Naive thymus-derived CD8-positive, alpha-beta T cell (primary cell): ENCODE measurements at regions not wholly inside any gene's neighbourhood (a gene's known extent, or its start where the extent isn't known, plus 50 kb on each side); places are given as distances from the start of the nearest gene placed in this dataset.

Source experiments
- ATAC-seq, 2 donors: fragments of 150-1000 bp; cut with Tn5 transposase in 1 of 2; sonication (Bioruptor Pico), chemical (Tn5 transposase) in 1 of 2; 1 replicate in 1 of 2; 2 replicates in 1 of 2; pipeline ENCODE4 v1.10.0; 2021; ENCODE audit warnings: mild to moderate bottlenecking in 2 of 2, moderate library complexity in 2 of 2
- POLR2A ChIA-PET: fragments of 350-600 bp; sonication (Branson Sonifier 250); formaldehyde crosslinking; loops from one replicate; lab custom pipeline; 2021; ENCODE audit warnings: antibody characterized with exemption; lab: Charles Lee
- DNase-seq, 10 donors: peaks; one replicate each; pipeline versions ENCODE4 v3.0.0 to v3.0.0-alpha.2; 2020 to 2022
- H3K27ac Mint-ChIP-seq, 10 donors: one replicate each; pipeline ENCODE4 v1.8.0; 2020 to 2022; ENCODE audit warnings: mild to moderate bottlenecking in 10 of 10, mixed read lengths in 10 of 10, moderate library complexity in 4 of 10, inconsistent platforms in 1 of 10
- H3K27me3 Mint-ChIP-seq, 5 donors: one replicate each; pipeline ENCODE4 v1.8.0; 2021 to 2022; ENCODE audit warnings: mixed read lengths in 5 of 5
- H3K36me3 Mint-ChIP-seq, 3 donors: one replicate each; pipeline ENCODE4 v1.8.0; 2020 to 2022; ENCODE audit warnings: mixed read lengths in 3 of 3, mild to moderate bottlenecking in 2 of 3, inconsistent platforms in 1 of 3
- H3K4me1 Mint-ChIP-seq, 4 donors: one replicate each; pipeline ENCODE4 v1.8.0; 2021 to 2022; ENCODE audit warnings: mixed read lengths in 4 of 4
- H3K4me3 Mint-ChIP-seq, 10 donors: one replicate each; pipeline ENCODE4 v1.8.0; 2020 to 2022; ENCODE audit warnings: mild to moderate bottlenecking in 10 of 10, mixed read lengths in 10 of 10, moderate library complexity in 6 of 10, inconsistent platforms in 1 of 10
- H3K9me3 Mint-ChIP-seq, 9 donors: one replicate each; pipeline ENCODE4 v1.8.0; 2020 to 2022; ENCODE audit warnings: mixed read lengths in 9 of 9, mild to moderate bottlenecking in 3 of 9, inconsistent platforms in 1 of 9, moderate library complexity in 1 of 9

GRCh38 chr9:88216126-88216995 is 78.1 kb upstream of the SPATA31C2 start:
- peaks cover 3 to 37% (median 16%) of the 10 kb centered on the region in 5 donors for H3K27me3 Mint-ChIP-seq
- H3K27ac Mint-ChIP-seq: no peak overlapping the region
- H3K36me3 Mint-ChIP-seq: peaks cover 0 to 12% (median 0%) of the 10 kb centered on the region in 3 donors
- no peak for DNase-seq
- no peaks in the 10 kb centered on the region for H3K4me1 Mint-ChIP-seq
- POLR2A ChIA-PET: no interaction called here
- no peak overlapping the region for H3K4me3 Mint-ChIP-seq
- no peak for ATAC-seq
- peaks cover 0 to 27% (median 10%) of the 10 kb centered on the region in 9 donors for H3K9me3 Mint-ChIP-seq

DNA sequence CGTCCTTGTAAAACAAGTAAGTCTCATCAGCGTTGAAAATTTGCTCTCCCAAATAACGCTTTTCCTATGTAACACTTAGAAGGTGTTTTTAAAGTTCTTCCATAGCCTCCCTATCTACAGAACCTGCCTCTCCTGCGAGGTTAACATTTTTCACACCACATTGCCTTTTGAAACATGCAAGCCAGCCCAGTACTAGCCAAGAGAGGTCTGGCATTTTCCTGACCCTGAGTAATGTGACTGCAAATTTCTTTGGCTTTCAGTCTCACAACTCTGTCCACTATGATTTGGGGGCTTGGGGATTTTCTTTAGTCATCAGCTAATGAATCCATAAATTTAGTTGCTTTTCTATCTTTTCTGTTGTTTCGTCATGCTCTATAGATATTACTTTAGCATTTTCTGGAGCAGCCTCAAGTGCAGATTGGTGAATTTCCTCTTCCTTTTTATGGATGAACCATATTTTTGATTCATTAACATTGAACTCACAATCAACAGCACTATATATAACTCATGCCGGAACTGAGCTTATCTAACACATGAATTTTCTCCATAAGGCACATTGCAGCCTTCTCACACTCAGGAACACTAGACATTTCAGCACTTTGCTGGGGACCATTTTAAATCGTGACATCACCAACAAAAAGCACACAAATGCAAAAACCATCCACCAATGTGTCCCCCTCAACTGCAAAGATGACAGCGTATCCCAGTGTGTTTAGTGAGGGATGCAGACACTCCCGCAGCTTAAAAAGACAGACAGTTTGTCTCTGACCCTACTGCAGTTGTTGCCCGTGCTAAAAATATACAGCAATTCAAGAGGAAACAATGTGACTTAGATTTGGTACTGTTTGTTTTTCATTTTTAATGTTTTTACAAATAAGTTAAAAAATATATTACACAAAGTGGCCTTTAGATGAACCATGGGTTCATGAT is 77.2 kb upstream of the SPATA31C2 start:
- H3K27ac Mint-ChIP-seq: no peak overlapping the region
- POLR2A ChIA-PET: no interaction called here
- no peak overlapping the region for H3K4me3 Mint-ChIP-seq
- peaks cover 0 to 27% (median 10%) of the 10 kb centered on the region in 9 donors for H3K9me3 Mint-ChIP-seq
- peaks cover 0 to 12% (median 0%) of the 10 kb centered on the region in 3 donors for H3K36me3 Mint-ChIP-seq
- no peaks in the 10 kb centered on the region for H3K4me1 Mint-ChIP-seq
- H3K27me3 Mint-ChIP-seq: peaks cover 1 to 30% (median 11%) of the 10 kb centered on the region in 5 donors
- DNase-seq (no peak), ATAC-seq (no peak)

GRCh38 chr9:88202321-88202720 is 64.0 kb upstream of the SPATA31C2 start:
- H3K27me3 Mint-ChIP-seq: peaks cover 0 to 12% (median 6%) of the 10 kb centered on the region in 5 donors
- peaks cover 0 to 5% (median 1%) of the 10 kb centered on the region in 4 donors for H3K4me1 Mint-ChIP-seq
- H3K27ac Mint-ChIP-seq: no peak overlapping the region
- POLR2A ChIA-PET: no interaction called here
- no peaks in the 10 kb centered on the region for H3K36me3 Mint-ChIP-seq
- H3K4me3 Mint-ChIP-seq: no peak overlapping the region
- ATAC-seq: no peak
- no peak for DNase-seq
- peaks cover 0 to 3% (median 0%) of the 10 kb centered on the region in 9 donors for H3K9me3 Mint-ChIP-seq

GRCh38 chr9:88198341-88198807 is 60.1 kb upstream of the SPATA31C2 start:
- POLR2A ChIA-PET: no interaction called here
- ATAC-seq (no peak), DNase-seq (no peak)
- Mint-ChIP-seq H3K4me1 (peaks cover 0 to 5% (median 1%) of the 10 kb centered on the region in 4 donors), H3K36me3 (no peaks in the 10 kb centered on the region), H3K27ac (no peak overlapping the region), H3K9me3 (no peaks in the 10 kb centered on the region), H3K27me3 (peaks cover under 1 to 23% (median 8%) of the 10 kb centered on the region in 5 donors), H3K4me3 (peak overlapping the region in 4 of 10 donors; percentile 1 to 61 (median 30))

DNA sequence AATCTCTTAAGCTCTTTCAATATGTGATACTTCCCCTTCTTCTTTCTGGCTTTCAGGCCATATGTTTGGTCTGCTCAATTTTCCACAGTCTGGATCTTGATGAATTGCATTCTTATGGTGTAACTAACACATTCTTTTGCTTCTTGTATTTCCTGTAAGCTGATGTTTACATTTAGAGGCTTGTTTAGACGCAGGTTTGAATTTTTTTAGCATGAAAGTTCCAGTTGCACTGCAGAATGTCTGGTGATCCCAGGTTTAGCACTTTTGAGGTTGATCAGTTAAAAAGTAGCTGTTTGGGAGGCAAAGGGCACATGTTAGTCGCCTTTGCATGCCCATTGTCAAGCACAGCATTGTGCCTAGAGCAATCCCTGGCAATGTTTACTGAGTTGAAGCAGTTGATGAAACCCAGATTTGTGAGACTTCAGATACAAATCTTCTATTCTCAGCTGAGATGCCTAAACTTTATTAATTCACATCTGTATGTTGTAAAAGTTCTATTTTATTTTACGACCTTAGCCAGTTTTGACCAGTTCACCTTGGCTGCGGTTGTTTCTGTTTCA is 59.6 kb upstream of the SPATA31C2 start:
- H3K9me3 Mint-ChIP-seq: no peaks in the 10 kb centered on the region
- ATAC-seq: no peak
- no peak for DNase-seq
- POLR2A ChIA-PET: no interaction called here
- peaks cover 6 to 26% (median 10%) of the 10 kb centered on the region in 5 donors for H3K27me3 Mint-ChIP-seq
- H3K27ac Mint-ChIP-seq: no peak overlapping the region
- H3K36me3 Mint-ChIP-seq: no peaks in the 10 kb centered on the region
- H3K4me1 Mint-ChIP-seq: peaks cover 0 to 5% (median 1%) of the 10 kb centered on the region in 4 donors
- H3K4me3 Mint-ChIP-seq: no peak overlapping the region

- H3K9me3 Mint-ChIP-seq: no peaks in the 10 kb centered on the region
Observed at GRCh38 chr9:88197016-88197415, 58.7 kb upstream of the SPATA31C2 start.

DNA sequence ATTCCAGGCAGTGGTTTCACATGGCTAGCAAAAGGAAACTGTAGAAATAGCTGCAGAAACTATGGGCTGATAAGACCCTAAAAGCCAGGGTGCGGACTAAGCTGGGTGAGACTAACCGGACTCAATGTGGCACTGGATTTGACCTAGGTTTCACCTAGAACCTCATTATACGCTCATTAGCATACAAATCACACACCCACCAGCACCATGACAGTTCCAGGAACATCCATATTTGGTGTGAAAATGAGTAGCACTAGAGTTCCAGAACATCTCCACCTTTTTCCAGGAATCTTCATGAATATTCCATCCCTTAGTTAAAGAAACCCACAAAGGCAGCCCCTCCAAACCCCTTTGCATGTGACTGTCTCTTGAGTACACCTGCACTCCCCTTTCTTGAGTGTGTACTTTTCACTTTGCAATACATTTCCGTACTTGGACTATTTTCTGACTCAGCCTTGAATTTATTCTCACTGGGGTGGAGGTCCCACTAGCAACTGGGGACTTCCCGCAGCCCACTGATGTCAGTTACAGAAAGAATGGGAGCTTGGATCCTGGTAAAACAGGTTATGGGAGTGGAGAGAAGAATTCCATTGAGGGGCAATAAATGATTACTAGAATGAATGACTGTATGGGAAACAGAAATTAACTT is 58.0 kb upstream of the SPATA31C2 start:
- no peak overlapping the region for H3K27ac Mint-ChIP-seq
- H3K4me1 Mint-ChIP-seq: peaks cover 0 to 5% (median 1%) of the 10 kb centered on the region in 4 donors

More at GRCh38 chr9:88197016-88197415, 58.7 kb upstream of the SPATA31C2 start:
- POLR2A ChIA-PET: no interaction called here
- peaks cover 0 to 5% (median 1%) of the 10 kb centered on the region in 4 donors for H3K4me1 Mint-ChIP-seq
- no peak overlapping the region for H3K4me3 Mint-ChIP-seq
- DNase-seq (no peak), ATAC-seq (no peak)
- peaks cover 11 to 31% (median 13%) of the 10 kb centered on the region in 5 donors for H3K27me3 Mint-ChIP-seq
- no peaks in the 10 kb centered on the region for H3K36me3 Mint-ChIP-seq
- no peak overlapping the region for H3K27ac Mint-ChIP-seq

GRCh38 chr9:88193766-88194165 is 55.5 kb upstream of the SPATA31C2 start:
- peaks cover 0 to 5% (median 1%) of the 10 kb centered on the region in 4 donors for H3K4me1 Mint-ChIP-seq
- H3K4me3 Mint-ChIP-seq: no peak overlapping the region
- DNase-seq (no peak), ATAC-seq (no peak)
- peaks cover 0 to 25% (median 9%) of the 10 kb centered on the region in 9 donors for H3K9me3 Mint-ChIP-seq
- H3K27ac Mint-ChIP-seq: no peak overlapping the region
- POLR2A ChIA-PET: no interaction called here
- H3K27me3 Mint-ChIP-seq: peaks cover 11 to 26% (median 18%) of the 10 kb centered on the region in 5 donors
- peaks cover 0 to 9% (median 0%) of the 10 kb centered on the region in 3 donors for H3K36me3 Mint-ChIP-seq

More for the DNA sequence above, 58.0 kb upstream of the SPATA31C2 start:
- Mint-ChIP-seq H3K9me3 (peaks cover 0 to 1% (median 0%) of the 10 kb centered on the region in 9 donors), H3K27me3 (peaks cover 11 to 31% (median 13%) of the 10 kb centered on the region in 5 donors), H3K4me3 (no peak overlapping the region), H3K36me3 (no peaks in the 10 kb centered on the region)
- POLR2A ChIA-PET: no interaction called here
- ATAC-seq (no peak), DNase-seq (no peak)

GRCh38 chr9:88191456-88191855 is 53.2 kb upstream of the SPATA31C2 start:
- POLR2A ChIA-PET: no interaction called here
- no peak overlapping the region for H3K27ac Mint-ChIP-seq
- H3K4me1 Mint-ChIP-seq: no peaks in the 10 kb centered on the region
- DNase-seq (no peak), ATAC-seq (no peak)
- peaks cover 0 to 9% (median 0%) of the 10 kb centered on the region in 3 donors for H3K36me3 Mint-ChIP-seq
- H3K4me3 Mint-ChIP-seq: no peak overlapping the region
- peaks cover 0 to 25% (median 9%) of the 10 kb centered on the region in 9 donors for H3K9me3 Mint-ChIP-seq
- peaks cover 7 to 29% (median 13%) of the 10 kb centered on the region in 5 donors for H3K27me3 Mint-ChIP-seq

DNA sequence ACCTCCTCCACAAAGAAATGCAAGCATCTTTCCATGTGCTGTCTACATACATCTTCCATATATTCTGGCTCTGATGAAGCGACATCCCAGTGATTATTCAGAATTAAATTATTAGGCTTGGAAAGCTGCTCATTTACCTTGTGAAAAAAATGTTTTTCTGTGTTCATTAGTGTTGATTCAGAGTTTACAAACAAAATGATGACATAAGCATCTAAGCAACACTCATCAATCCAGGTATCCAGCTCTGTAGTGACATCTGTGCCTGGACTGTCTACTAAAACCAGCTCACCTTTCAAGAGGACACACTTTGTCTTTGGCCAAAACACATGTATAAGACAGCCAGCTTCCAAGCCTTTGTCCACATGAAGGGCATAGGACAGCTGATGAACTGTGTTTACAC is 51.1 kb upstream of the SPATA31C2 start:
- no peak overlapping the region for H3K27ac Mint-ChIP-seq
- no peaks in the 10 kb centered on the region for H3K4me1 Mint-ChIP-seq
- no peak for ATAC-seq
- no peak for DNase-seq
- H3K4me3 Mint-ChIP-seq: no peak overlapping the region
- POLR2A ChIA-PET: no interaction called here
- peaks cover 0 to 25% (median 9%) of the 10 kb centered on the region in 9 donors for H3K9me3 Mint-ChIP-seq
- peaks cover 12 to 47% (median 16%) of the 10 kb centered on the region in 5 donors for H3K27me3 Mint-ChIP-seq
- H3K36me3 Mint-ChIP-seq: peaks cover 0 to 9% (median 0%) of the 10 kb centered on the region in 3 donors
